Ascending aorta (tissue), 2 donors: ENCODE measurements at regions not wholly inside any gene's neighbourhood (a gene's known extent, or its start where the extent isn't known, plus 50 kb on each side); places are given as distances from the start of the nearest gene placed in this dataset.
"Not testable (repeated sequence)": the region's sequence is repeated elsewhere in the genome, so short reads cannot be mapped to it uniquely, and the experiment has no call there.

ENCODE experiments used
- DNase-seq, 2 donors: peaks; one replicate each; pipeline ENCODE4 v3.0.0-alpha.2; 2019; ENCODE audit warnings: low spot score in 2 of 2
- H3K27ac ChIP-seq, 2 donors: fragments of 200-600 bp; sonication (generic); one replicate each; pipeline ENCODE4 v1.5.1; 2016 to 2017; ENCODE audit warnings: mild to moderate bottlenecking in 1 of 2
- H3K27me3 ChIP-seq: fragments of 200-600 bp; sonication (generic); one replicate; pipeline ENCODE4 v1.5.1; 2017
- H3K36me3 ChIP-seq, 2 donors: fragments of 200-600 bp; sonication (generic); one replicate each; pipeline ENCODE4 v1.5.1; 2016
- H3K4me1 ChIP-seq, 2 donors: fragments of 200-600 bp; sonication (generic); one replicate each; pipeline ENCODE4 v1.5.1; 2016 to 2017; ENCODE audit warnings: mild to moderate bottlenecking in 1 of 2
- H3K4me3 ChIP-seq, 2 donors: fragments of 200-600 bp; sonication (generic); one replicate each; pipeline ENCODE4 v1.5.1; 2016 to 2017; ENCODE audit warnings: mild to moderate bottlenecking in 1 of 2
- H3K9me3 ChIP-seq, 2 donors: fragments of 200-600 bp; sonication (generic); one replicate each; pipeline ENCODE4 v1.5.1; 2016
- intact Hi-C: fragments of 100-400 bp; cut with DNase I; formaldehyde crosslinking; loops from one replicate; pipeline ENCODE4 v1.15.1; 2023
- TF ChIP-seq, protein P1 (sequence below), 3 experiments: fragments of 200-600 bp in 2 of 3; fragments of 450-650 bp in 1 of 3; sonication (generic) in 2 of 3; IDR thresholded peaks; one replicate each; pipeline ENCODE4 v1.5.1; 2016 to 2019; ENCODE audit warnings: antibody characterized with exemption in 3 of 3, mild to moderate bottlenecking in 1 of 3, moderate library complexity in 1 of 3

DNA sequence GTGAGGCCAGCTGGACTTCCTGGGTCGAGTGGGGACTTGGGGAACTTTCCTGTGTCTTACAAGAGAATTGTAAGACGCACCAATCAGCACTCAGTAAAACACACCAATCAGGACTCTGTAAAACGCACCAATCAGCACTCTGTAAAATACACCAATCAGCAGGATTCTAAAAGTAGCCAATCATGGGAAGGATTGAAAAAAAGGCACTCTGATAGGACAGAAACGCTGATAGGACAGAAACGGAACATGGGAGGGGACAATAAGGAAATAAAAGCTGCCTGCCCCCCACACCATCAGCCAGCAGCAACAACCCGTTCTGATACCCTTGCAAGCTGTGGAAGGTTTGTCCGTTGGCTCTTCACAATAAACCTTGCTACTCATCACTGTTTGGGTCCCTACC lies 73.1 kb upstream of the SGCG start:
- H3K27me3 ChIP-seq = no peaks in the 10 kb centered on the region
- no peak overlapping the region for H3K27ac ChIP-seq
- TF ChIP-seq, protein P1, sequence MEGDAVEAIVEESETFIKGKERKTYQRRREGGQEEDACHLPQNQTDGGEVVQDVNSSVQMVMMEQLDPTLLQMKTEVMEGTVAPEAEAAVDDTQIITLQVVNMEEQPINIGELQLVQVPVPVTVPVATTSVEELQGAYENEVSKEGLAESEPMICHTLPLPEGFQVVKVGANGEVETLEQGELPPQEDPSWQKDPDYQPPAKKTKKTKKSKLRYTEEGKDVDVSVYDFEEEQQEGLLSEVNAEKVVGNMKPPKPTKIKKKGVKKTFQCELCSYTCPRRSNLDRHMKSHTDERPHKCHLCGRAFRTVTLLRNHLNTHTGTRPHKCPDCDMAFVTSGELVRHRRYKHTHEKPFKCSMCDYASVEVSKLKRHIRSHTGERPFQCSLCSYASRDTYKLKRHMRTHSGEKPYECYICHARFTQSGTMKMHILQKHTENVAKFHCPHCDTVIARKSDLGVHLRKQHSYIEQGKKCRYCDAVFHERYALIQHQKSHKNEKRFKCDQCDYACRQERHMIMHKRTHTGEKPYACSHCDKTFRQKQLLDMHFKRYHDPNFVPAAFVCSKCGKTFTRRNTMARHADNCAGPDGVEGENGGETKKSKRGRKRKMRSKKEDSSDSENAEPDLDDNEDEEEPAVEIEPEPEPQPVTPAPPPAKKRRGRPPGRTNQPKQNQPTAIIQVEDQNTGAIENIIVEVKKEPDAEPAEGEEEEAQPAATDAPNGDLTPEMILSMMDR (IDR thresholded peaks at IDR 0.05) = no peak
- no peak for DNase-seq
- H3K4me1 ChIP-seq = no peaks in the 10 kb centered on the region
- no peak overlapping the region for H3K4me3 ChIP-seq
- no peaks in the 10 kb centered on the region for H3K9me3 ChIP-seq
- no peaks in the 10 kb centered on the region for H3K36me3 ChIP-seq
- intact Hi-C loops = no loop called here

DNA sequence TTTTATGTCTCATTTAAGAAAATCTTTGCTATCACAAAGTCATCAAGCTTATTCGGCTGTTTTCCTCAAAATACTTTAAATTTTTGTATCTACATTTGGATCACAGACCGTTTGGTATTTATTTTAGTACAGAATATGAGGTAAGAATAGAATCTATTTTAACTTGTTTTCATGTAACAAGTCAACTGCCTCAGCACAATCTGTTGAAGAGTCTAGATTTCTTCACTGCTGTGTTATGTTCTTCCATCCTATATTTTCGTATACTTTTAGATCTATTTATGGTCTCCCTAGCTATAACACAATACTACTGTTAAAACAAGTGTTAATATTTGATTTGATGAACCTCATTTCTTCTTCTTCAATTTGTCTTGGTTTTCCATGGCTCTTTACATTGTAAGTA lies 61.6 kb upstream of the SGCG start:
- intact Hi-C loops = no loop called here

DNA sequence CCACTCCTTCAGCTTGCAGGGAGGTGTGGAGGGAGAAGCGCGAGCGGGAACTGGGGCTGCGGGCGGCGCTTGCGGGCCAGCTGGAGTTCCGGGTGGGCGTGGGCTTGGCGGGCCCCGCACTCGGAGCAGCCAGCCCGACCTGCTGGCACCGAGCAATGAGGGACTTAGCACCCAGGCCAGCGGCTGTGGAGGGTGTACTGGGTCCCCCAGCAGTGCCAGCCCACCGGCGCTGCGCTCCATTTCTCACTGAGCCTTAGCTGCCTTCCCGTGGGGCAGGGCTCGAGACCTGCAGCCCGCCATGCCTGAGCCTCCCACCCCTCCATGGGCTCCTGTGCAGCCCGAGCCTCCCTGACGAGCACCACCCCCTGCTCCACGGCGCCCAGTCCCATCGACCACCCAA lies 53.2 kb upstream of the SGCG start:
- DNase-seq, H3K27ac ChIP-seq, H3K36me3 ChIP-seq, H3K27me3 ChIP-seq, intact Hi-C loops, H3K4me1 ChIP-seq, H3K9me3 ChIP-seq, H3K4me3 ChIP-seq: not testable (repeated sequence)

More for the DNA sequence above, 61.6 kb upstream of the SGCG start:
- DNase-seq = no peak
- H3K36me3 ChIP-seq = no peaks in the 10 kb centered on the region
- H3K27me3 ChIP-seq = no peaks in the 10 kb centered on the region
- no peaks in the 10 kb centered on the region for H3K4me1 ChIP-seq
- no peak overlapping the region for H3K27ac ChIP-seq
- TF ChIP-seq, protein P1 (IDR thresholded peaks at IDR 0.05) = no peak
- no peak overlapping the region for H3K4me3 ChIP-seq
- H3K9me3 ChIP-seq = no peaks in the 10 kb centered on the region

DNA sequence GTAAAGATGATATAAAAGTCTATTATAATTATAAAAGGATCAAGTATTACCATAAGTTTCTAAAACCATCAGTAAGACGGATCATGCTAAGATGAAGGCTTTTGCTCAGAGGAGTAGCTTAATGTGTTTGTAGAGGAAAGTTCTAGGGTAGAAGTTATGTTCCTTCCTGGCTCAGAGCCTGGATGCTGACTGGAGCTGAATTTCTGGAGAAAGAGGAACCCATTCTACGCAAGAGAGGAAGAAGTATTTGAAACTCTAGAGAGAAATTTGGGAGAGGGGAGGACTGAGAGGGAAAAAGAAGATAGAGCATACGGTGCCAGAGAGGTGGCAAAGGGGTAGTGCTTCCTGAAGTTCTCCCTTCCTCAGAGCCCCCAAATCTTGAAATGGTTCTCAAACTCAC lies 51.4 kb upstream of the SGCG start:
- H3K27ac ChIP-seq = no peak overlapping the region
- no peaks in the 10 kb centered on the region for H3K9me3 ChIP-seq
- TF ChIP-seq, protein P1 (IDR thresholded peaks at IDR 0.05) = no peak
- H3K36me3 ChIP-seq = no peaks in the 10 kb centered on the region
- H3K4me3 ChIP-seq = no peak overlapping the region
- intact Hi-C loops = no loop called here
- H3K27me3 ChIP-seq = no peaks in the 10 kb centered on the region
- no peak for DNase-seq
- no peaks in the 10 kb centered on the region for H3K4me1 ChIP-seq
